ENCODE measurements at regions not wholly inside any gene's neighbourhood (a gene's known extent, or its start where the extent isn't known, plus 50 kb on each side); places are given as distances from the start of the nearest gene placed in this dataset.
A peak's percentile ranks its signal among the peaks of the same experiment; 100 is the strongest.

- H3K9me3 Mint-ChIP-seq: peaks cover 0 to 3% of the 10 kb centered on the region in 2 experiments; a peak in 1 of 5 replicates
- no peaks in the 10 kb centered on the region for H3K27me3 Mint-ChIP-seq (ENCODE audit: low read depth)
- no peak overlapping the region for H3K56ac ChIP-seq (ENCODE audit: insufficient read length, low read depth, low read length)
- 0 out of 7 replicates have a peak overlapping the region, but pooled peaks of 1 of the 3 experiments have one; percentile 90 for H3K27ac Mint-ChIP-seq
- no peak overlapping the region for H2BK5ac ChIP-seq (ENCODE audit: insufficient read length, low read length)
- H3K4me2 ChIP-seq (ENCODE audit: insufficient read depth, insufficient read length, low read length): no peak overlapping the region
- no peak overlapping the region for H2AFZ ChIP-seq (ENCODE audit: low read length)
- DNase-seq: no peak
- no peak overlapping the region for H3T11ph ChIP-seq (ENCODE audit: low read length)
- H3K4me3 Mint-ChIP-seq: no peak overlapping the region
- no peaks in the 10 kb centered on the region; the same call in 1 of the 2 replicates for H3K4me1 ChIP-seq (ENCODE audit: insufficient read depth, low read length)
- no peak overlapping the region for H3K4ac ChIP-seq (ENCODE audit: low read depth, low read length)
- H3K9ac ChIP-seq (ENCODE audit: extremely low read depth, insufficient read length, low read length): no peak overlapping the region
- no peak overlapping the region for H2BK15ac ChIP-seq (ENCODE audit: low read depth, low read length)
- no peaks in the 10 kb centered on the region for H4K20me1 ChIP-seq (ENCODE audit: control insufficient read depth, insufficient read depth, insufficient read length)
- no CpG with 5 or more reads among the region's 11 CpGs for WGBS (ENCODE audit: extremely low coverage, insufficient read length, low lambda C conversion rate)
- no peak overlapping the region for H3K27ac ChIP-seq (ENCODE audit: insufficient read length, low read depth, low read length)
- no peaks in the 10 kb centered on the region for H3K23me2 ChIP-seq (ENCODE audit: insufficient read length, low read depth, low read length, poor library complexity, severe bottlenecking)
- H3K27me3 ChIP-seq (ENCODE audit: insufficient read depth, low read length): no peaks in the 10 kb centered on the region
- H3K18ac ChIP-seq (ENCODE audit: insufficient read length, low read depth, low read length): no peak overlapping the region
- H2BK120ac ChIP-seq (ENCODE audit: low read depth, low read length, poor library complexity, severe bottlenecking): no peak overlapping the region
- H3K36me3 Mint-ChIP-seq (ENCODE audit: insufficient read depth in 1 of 3, low read depth in 3 of 3): peaks cover 0 to 6% (median 0%) of the 10 kb centered on the region in 3 experiments; a peak in 3 of 7 replicates
- no peak overlapping the region for H2BK12ac ChIP-seq (ENCODE audit: insufficient read length, low read depth, low read length)
- H3K79me1 ChIP-seq (ENCODE audit: insufficient read depth, low read depth, low read length, poor library complexity, severe bottlenecking): no peaks in the 10 kb centered on the region
- no peak overlapping the region for H4K5ac ChIP-seq (ENCODE audit: insufficient read length, low read depth, low read length)
- 0 out of 2 replicates have a peak overlapping the region, but pooled peaks have one; percentile 37 for H3K14ac ChIP-seq (ENCODE audit: insufficient read depth, low read length)
- H3K23ac ChIP-seq (ENCODE audit: insufficient read length, low read depth, low read length): no peak overlapping the region
- no peaks in the 10 kb centered on the region for H3K9me3 ChIP-seq (ENCODE audit: control insufficient read depth, low read depth, low read length)
- no peak overlapping the region for H2BK20ac ChIP-seq (ENCODE audit: low read depth, low read length, poor library complexity, severe bottlenecking)
- no peak overlapping the region for H2AK5ac ChIP-seq (ENCODE audit: insufficient read length, low read length)
- no peak for TF ChIP-seq CTCF (conservative IDR thresholded peaks at IDR 0.05)
- H4K8ac ChIP-seq (replicated peaks; ENCODE audit: insufficient read length, low read depth, low read length): no peak overlapping the region
- H3K4me1 Mint-ChIP-seq: no peaks in the 10 kb centered on the region
- no peaks in the 10 kb centered on the region for H3K79me2 ChIP-seq (ENCODE audit: insufficient read depth, low read length)
- H4K91ac ChIP-seq (ENCODE audit: insufficient read length, low read depth, low read length): no peak overlapping the region
Observed at GRCh38 chr5:84634256-84634655, 249.6 kb upstream of the EDIL3 start.
